Neuronal stem cell (in vitro differentiated cells): ENCODE measurements at regions not wholly inside any gene's neighbourhood (a gene's known extent, or its start where the extent isn't known, plus 50 kb on each side); places are given as distances from the start of the nearest gene placed in this dataset.

Experiments
- DNase-seq: peaks from one replicate; pipeline ENCODE4 v3.0.0-alpha.2; 2013; ENCODE audit warnings: low spot score
- H2AFZ ChIP-seq: one replicate; pipeline ENCODE4 v1.6.1; 2013; ENCODE audit warnings: mild to moderate bottlenecking, low read length, inconsistent platforms
- H2AK5ac ChIP-seq: 2 replicates; pipeline ENCODE4 v1.6.1; 2013; ENCODE audit warnings: low read depth, mild to moderate bottlenecking, inconsistent platforms, low read length, moderate library complexity, mixed read lengths
- H2BK120ac ChIP-seq: 2 replicates; pipeline ENCODE4 v1.6.1; 2013; ENCODE audit warnings: low read depth, mild to moderate bottlenecking, inconsistent platforms, low read length, moderate library complexity, mixed read lengths
- H2BK12ac ChIP-seq: one replicate; pipeline ENCODE4 v1.6.1; 2013; ENCODE audit warnings: low read length, inconsistent platforms
- H2BK15ac ChIP-seq: 2 replicates; pipeline ENCODE4 v1.6.1; 2013; ENCODE audit warnings: mild to moderate bottlenecking, low read length, inconsistent platforms, mixed read lengths
- H2BK5ac ChIP-seq: one replicate; pipeline ENCODE4 v1.6.1; 2013; ENCODE audit warnings: inconsistent platforms, mild to moderate bottlenecking, low read length, moderate library complexity
- H3K14ac ChIP-seq: one replicate; pipeline ENCODE4 v1.6.1; 2013; ENCODE audit warnings: low read length, inconsistent platforms
- H3K18ac ChIP-seq: 2 replicates; pipeline ENCODE4 v1.6.1; 2013; ENCODE audit warnings: low read length, inconsistent platforms
- H3K23ac ChIP-seq: 2 replicates; pipeline ENCODE4 v1.6.1; 2013; ENCODE audit warnings: low read depth, mild to moderate bottlenecking, mixed read lengths, low read length, inconsistent platforms; ENCODE audit not compliant: poor library complexity
- H3K27ac ChIP-seq: replicated peaks from 3 replicates; pipeline ENCODE4 v1.5.1; 2013; ENCODE audit warnings: low read length, inconsistent platforms
- H3K27me3 ChIP-seq, 3 experiments: 2 replicates each; pipeline ENCODE4 v1.6.1; 2013; ENCODE audit warnings: low read length in 3 of 3, mild to moderate bottlenecking in 2 of 3, inconsistent platforms in 1 of 3, low read depth in 1 of 3, mixed read lengths in 1 of 3, moderate library complexity in 1 of 3; ENCODE audit not compliant: control insufficient read depth in 3 of 3, insufficient read depth in 3 of 3
- H3K36me3 ChIP-seq, 2 donors: replicated peaks in 1 of 2; 2 replicates each; pipeline ENCODE4 v1.6.1; 2013; ENCODE audit warnings: low read length in 2 of 2; ENCODE audit not compliant: control insufficient read depth in 2 of 2, insufficient read depth in 2 of 2
- H3K4ac ChIP-seq: 2 replicates; pipeline ENCODE4 v1.6.1; 2013; ENCODE audit warnings: inconsistent platforms, mild to moderate bottlenecking, low read length, moderate library complexity
- H3K4me1 ChIP-seq, 2 donors: 1 replicate in 1 of 2; 2 replicates in 1 of 2; pipeline ENCODE4 v1.6.1; 2013; ENCODE audit warnings: low read length in 2 of 2, low read depth in 1 of 2; ENCODE audit not compliant: control insufficient read depth in 2 of 2, insufficient read depth in 1 of 2
- H3K4me2 ChIP-seq: one replicate; pipeline ENCODE4 v1.6.1; 2013; ENCODE audit warnings: mild to moderate bottlenecking, low read length, inconsistent platforms; ENCODE audit not compliant: insufficient read depth, poor library complexity, severe bottlenecking
- H3K4me3 ChIP-seq, 2 donors: 2 replicates each; pipeline ENCODE4 v1.5.1; 2013; ENCODE audit warnings: low read length in 2 of 2, mild to moderate bottlenecking in 2 of 2, inconsistent platforms in 1 of 2, moderate library complexity in 1 of 2
- H3K79me1 ChIP-seq: one replicate; pipeline ENCODE4 v1.6.1; 2013; ENCODE audit warnings: low read depth, mild to moderate bottlenecking, inconsistent platforms, low read length, moderate library complexity
- H3K9ac ChIP-seq: one replicate; pipeline ENCODE4 v1.6.1; 2013; ENCODE audit warnings: mild to moderate bottlenecking, low read depth, low read length, inconsistent platforms; ENCODE audit not compliant: poor library complexity
- H3K9me3 ChIP-seq, 2 donors: replicated peaks in 1 of 2; 2 replicates each; pipeline versions ENCODE3 to v1.6.1; 2013; ENCODE audit warnings: low read length in 2 of 2, mild to moderate bottlenecking in 2 of 2, inconsistent platforms in 1 of 2, low read depth in 1 of 2, mixed read lengths in 1 of 2, moderate library complexity in 1 of 2; ENCODE audit not compliant: control insufficient read depth in 2 of 2, insufficient read depth in 1 of 2
- H4K8ac ChIP-seq: one replicate; pipeline ENCODE4 v1.6.1; 2013; ENCODE audit warnings: low read depth, mild to moderate bottlenecking, inconsistent platforms, low read length, moderate library complexity
- H4K91ac ChIP-seq: one replicate; pipeline ENCODE4 v1.6.1; 2013; ENCODE audit warnings: low read length, low read depth, mild to moderate bottlenecking, inconsistent platforms; ENCODE audit not compliant: poor library complexity
- WGBS, 2 donors: extraction: QIAGEN DNeasy Blood & Tissue Kit; methylation state at CpG; one replicate each; pipeline ENCODE4 v1.1.7; 2013; ENCODE audit warnings: missing lambda C conversion rate in 2 of 2, mixed read lengths in 1 of 2; ENCODE audit not compliant: insufficient read length in 2 of 2, insufficient replicate concordance in 1 of 2; ENCODE audit errors: extremely low coverage in 2 of 2; 5-methylcytosine and 5-hydroxymethylcytosine counted together

DNA sequence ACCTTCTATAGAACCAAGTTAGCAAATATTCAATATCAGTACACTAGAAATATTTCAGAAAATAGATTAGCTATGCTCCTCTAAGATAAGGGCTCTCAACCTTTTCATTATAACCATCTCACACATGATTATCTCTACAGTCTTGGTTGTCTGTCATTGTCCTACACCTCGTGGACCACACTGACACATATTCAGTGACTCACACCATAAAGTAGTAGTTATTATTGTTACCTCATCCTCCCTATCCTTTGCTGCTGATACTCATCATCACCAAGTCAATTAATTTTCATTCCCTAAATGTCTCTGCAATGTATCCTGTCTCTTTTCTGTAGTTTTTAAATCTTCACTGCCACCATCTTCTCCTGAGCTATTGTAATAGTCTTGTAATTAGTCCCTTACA is 1309.2 kb upstream of the C9orf72 start:
- no peak overlapping the region for H3K23ac ChIP-seq

GRCh38 chr9:28883234-28883633 is 1310.0 kb upstream of the C9orf72 start:
- Histone ChIP-seq H3K79me1 (no peaks in the 10 kb centered on the region), H3K14ac (no peak overlapping the region), H3K4me2 (no peak overlapping the region), H3K27ac (no peak overlapping the region), H3K4ac (no peak overlapping the region), H2BK120ac (no peak overlapping the region), H3K36me3 (no peaks in the 10 kb centered on the region), H2BK12ac (no peak overlapping the region), H2BK15ac (no peak overlapping the region), H3K18ac (no peak overlapping the region), H4K8ac (no peak overlapping the region), H2BK5ac (no peak overlapping the region), H3K27me3 (no peaks in the 10 kb centered on the region), H3K9ac (no peak overlapping the region), H3K4me1 (no peaks in the 10 kb centered on the region), H3K23ac (no peak overlapping the region), H3K9me3 (no peaks in the 10 kb centered on the region), H3K4me3 (no peak overlapping the region), H2AFZ (no peak overlapping the region), H2AK5ac (no peak overlapping the region), H4K91ac (no peak overlapping the region)
- WGBS, 2 donors: no CpG with 5 or more reads among the region's 5 CpGs
- no peak for DNase-seq

More for the DNA sequence above, 1309.2 kb upstream of the C9orf72 start:
- H4K8ac ChIP-seq: no peak overlapping the region
- H3K4ac ChIP-seq: no peak overlapping the region
- no peak overlapping the region for H2AFZ ChIP-seq
- H3K4me1 ChIP-seq: no peaks in the 10 kb centered on the region
- H2BK15ac ChIP-seq: no peak overlapping the region
- H2BK5ac ChIP-seq: no peak overlapping the region
- no peaks in the 10 kb centered on the region for H3K79me1 ChIP-seq
- H2BK120ac ChIP-seq: no peak overlapping the region
- no peak overlapping the region for H3K4me3 ChIP-seq
- H4K91ac ChIP-seq: no peak overlapping the region
- no peak overlapping the region for H3K9ac ChIP-seq
- H3K36me3 ChIP-seq: no peaks in the 10 kb centered on the region
- H2BK12ac ChIP-seq: no peak overlapping the region
- H3K18ac ChIP-seq: no peak overlapping the region
- no peak for DNase-seq
- H2AK5ac ChIP-seq: no peak overlapping the region
- H3K4me2 ChIP-seq: no peak overlapping the region
- WGBS, 2 donors: no CpG with 5 or more reads among the region's 1 CpG
- H3K27ac ChIP-seq: no peak overlapping the region
- H3K14ac ChIP-seq: no peak overlapping the region
- no peaks in the 10 kb centered on the region for H3K9me3 ChIP-seq
- H3K27me3 ChIP-seq: no peaks in the 10 kb centered on the region

GRCh38 chr9:28887188-28887884 is 1314.1 kb upstream of the C9orf72 start:
- Histone ChIP-seq H3K27ac (no peak overlapping the region), H3K27me3 (no peaks in the 10 kb centered on the region), H2BK12ac (no peak overlapping the region), H2AFZ (no peak overlapping the region), H3K14ac (no peak overlapping the region), H2BK15ac (no peak overlapping the region), H3K4ac (no peak overlapping the region), H3K9me3 (no peaks in the 10 kb centered on the region), H2AK5ac (no peak overlapping the region), H3K4me1 (no peaks in the 10 kb centered on the region), H3K18ac (no peak overlapping the region), H3K36me3 (no peaks in the 10 kb centered on the region), H4K91ac (no peak overlapping the region), H3K4me3 (no peak overlapping the region), H3K9ac (no peak overlapping the region), H4K8ac (no peak overlapping the region), H3K79me1 (no peaks in the 10 kb centered on the region), H3K23ac (no peak overlapping the region), H2BK5ac (no peak overlapping the region), H2BK120ac (no peak overlapping the region), H3K4me2 (no peak overlapping the region)
- no peak for DNase-seq
- no CpG with 5 or more reads among the region's 2 CpGs for WGBS, 2 donors

DNA sequence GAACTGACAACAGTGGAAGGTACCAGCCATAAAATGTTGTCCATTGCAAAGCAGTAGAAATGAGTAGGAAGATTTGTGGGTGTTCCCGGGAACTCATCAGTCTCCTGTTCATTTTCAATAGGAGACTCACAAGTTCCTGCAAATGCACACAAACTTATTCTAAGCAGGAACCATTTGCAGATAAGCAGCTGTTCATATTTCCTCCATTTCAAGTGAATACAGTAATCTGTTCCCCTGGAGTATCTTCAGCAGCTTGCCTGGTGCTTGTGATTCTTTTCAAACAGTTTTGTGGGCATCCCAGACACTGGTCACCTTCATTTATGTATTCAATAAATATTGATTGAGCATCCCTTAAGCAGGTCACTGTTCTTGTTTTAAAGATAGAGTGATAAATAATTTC is 1315.5 kb upstream of the C9orf72 start:
- H3K4ac ChIP-seq: no peak overlapping the region
- H2AFZ ChIP-seq: no peak overlapping the region
- no peak overlapping the region for H2BK5ac ChIP-seq
- no peak overlapping the region for H3K23ac ChIP-seq
- no peaks in the 10 kb centered on the region for H3K36me3 ChIP-seq
- no peak overlapping the region for H3K9ac ChIP-seq
- WGBS, 2 donors: no CpG with 5 or more reads among the region's 1 CpG
- no peaks in the 10 kb centered on the region for H3K79me1 ChIP-seq
- no peak overlapping the region for H2BK12ac ChIP-seq
- H3K9me3 ChIP-seq: no peaks in the 10 kb centered on the region
- H2BK15ac ChIP-seq: no peak overlapping the region
- H4K8ac ChIP-seq: no peak overlapping the region
- no peak overlapping the region for H2BK120ac ChIP-seq
- H3K18ac ChIP-seq: no peak overlapping the region
- H3K4me3 ChIP-seq: no peak overlapping the region
- no peak for DNase-seq
- no peaks in the 10 kb centered on the region for H3K4me1 ChIP-seq
- H4K91ac ChIP-seq: no peak overlapping the region
- no peaks in the 10 kb centered on the region for H3K27me3 ChIP-seq
- no peak overlapping the region for H2AK5ac ChIP-seq
- no peak overlapping the region for H3K27ac ChIP-seq
- no peak overlapping the region for H3K4me2 ChIP-seq
- H3K14ac ChIP-seq: no peak overlapping the region
